GM12878 (cell line): ENCODE measurements at regions not wholly inside any gene's neighbourhood (a gene's known extent, or its start where the extent isn't known, plus 50 kb on each side); places are given as distances from the start of the nearest gene placed in this dataset.

ENCODE experiments used
- ATAC-seq: fragments of 200-7000 bp; cut with Tn5 transposase; 3 replicates; pipeline ENCODE4 v1.9.1; 2020; ENCODE audit warnings: mild to moderate bottlenecking, moderate library complexity
- BruUV-seq: library from RNA; stranded (reverse); fragments of 400-500 nt; replicated peaks from 2 replicates; lab custom pipeline; 2021; lab: Mats Ljungman, UMichigan
- CTCF ChIA-PET: fragments of 300-600 bp; sonication (Branson Sonifier 250); formaldehyde crosslinking; extraction: SDS; loops from one replicate; lab custom pipeline; 2021; ENCODE audit warnings: inconsistent platforms; lab: Yijun Ruan, JAX
- POLR2A ChIA-PET: fragments of 350-600 bp; formaldehyde crosslinking; extraction: SDS; loops from one replicate; lab custom pipeline; 2021; ENCODE audit warnings: inconsistent platforms; lab: Charles Lee
- RAD21 ChIA-PET: fragments of 300-600 bp; sonication (Branson Sonifier 250); formaldehyde crosslinking; loops from one replicate; lab custom pipeline; 2023; ENCODE audit warnings: antibody characterized with exemption; ENCODE audit not compliant: unreplicated experiment; lab: Charles Lee
- SMC1A ChIA-PET: fragments of 300-600 bp; sonication (Branson Sonifier 250); formaldehyde crosslinking; loops from one replicate; lab custom pipeline; 2023; ENCODE audit not compliant: unreplicated experiment, uncharacterized antibody; lab: Charles Lee
- DNase-seq: peaks from one replicate; pipeline ENCODE4 v3.0.0-alpha.2; 2011; ENCODE audit warnings: low read depth, low spot score
- FAIRE-seq: peaks from 3 replicates; lab custom pipeline; 2011; peaks lifted over from hg19 to GRCh38; lab: Jason Lieb, UNC
- H2AFZ ChIP-seq: 2 replicates; pipeline ENCODE4 v1.6.0; 2011; ENCODE audit warnings: low read depth, low read length, control low read depth; ENCODE audit not compliant: control insufficient read depth
- H3K27ac ChIP-seq: 2 replicates; pipeline ENCODE4 v1.5.1; 2011; ENCODE audit warnings: control low read depth; ENCODE audit not compliant: control insufficient read depth, insufficient read depth
- H3K27me3 ChIP-seq, 2 experiments: replicated peaks in 1 of 2; 2 replicates each; pipeline versions ENCODE4 v1.6.0 to v1.6.1; 2011; ENCODE audit warnings: low read length in 1 of 2; ENCODE audit not compliant: control insufficient read depth in 2 of 2, insufficient read depth in 2 of 2
- H3K36me3 ChIP-seq, 2 experiments: 2 replicates each; pipeline ENCODE4 v1.5.1; 2011; ENCODE audit warnings: low read length in 1 of 2; ENCODE audit not compliant: control insufficient read depth in 2 of 2, insufficient read depth in 2 of 2
- H3K4me1 ChIP-seq: 2 replicates; pipeline ENCODE4 v1.6.1; 2011; ENCODE audit warnings: mild to moderate bottlenecking, low read length, moderate library complexity, mixed read lengths; ENCODE audit not compliant: control insufficient read depth, insufficient read depth
- H3K4me2 ChIP-seq: 2 replicates; pipeline ENCODE4 v1.6.0; 2011; ENCODE audit warnings: control low read depth; ENCODE audit not compliant: control insufficient read depth, insufficient read depth
- H3K4me3 ChIP-seq: fragments of 200-600 bp; sonication (generic); 2 replicates; pipeline ENCODE4 v1.5.1; 2016
- H3K79me2 ChIP-seq: 2 replicates; pipeline ENCODE4 v1.6.0; 2011; ENCODE audit warnings: low read length; ENCODE audit not compliant: control insufficient read depth, insufficient read depth
- H3K9ac ChIP-seq: 2 replicates; pipeline ENCODE4 v1.8.0; 2011; ENCODE audit warnings: low read length, control low read depth, mixed read lengths; ENCODE audit not compliant: control insufficient read depth, insufficient read depth
- H3K9me3 ChIP-seq: replicated peaks from 3 replicates; pipeline ENCODE4 v1.5.1; 2011; ENCODE audit warnings: mild to moderate bottlenecking, low read length; ENCODE audit not compliant: control insufficient read depth, insufficient read depth
- H4K20me1 ChIP-seq: 2 replicates; pipeline ENCODE4 v1.6.0; 2011; ENCODE audit not compliant: control insufficient read depth, insufficient read depth
- CREB1 ChIP-seq: IDR thresholded peaks from 2 replicates; pipeline ENCODE4 v1.6.1; 2012; ENCODE audit warnings: low read depth, mild to moderate bottlenecking, inconsistent platforms
- RUNX3 ChIP-seq: IDR thresholded peaks from 2 replicates; pipeline ENCODE4 v1.6.1; 2012; ENCODE audit warnings: low read length, inconsistent platforms
- SMAD5 ChIP-seq: IDR thresholded peaks from 2 replicates; pipeline ENCODE4 v1.6.1; 2016; ENCODE audit warnings: antibody characterized with exemption, low read depth
- TCF12 ChIP-seq: IDR thresholded peaks from 2 replicates; pipeline ENCODE4 v1.6.1; 2011; ENCODE audit warnings: low read depth, mild to moderate bottlenecking, low read length
- TCF3 ChIP-seq: IDR thresholded peaks from 2 replicates; pipeline ENCODE4 v1.6.1; 2012; ENCODE audit warnings: low read depth, mild to moderate bottlenecking, low read length, borderline replicate concordance; ENCODE audit not compliant: insufficient read depth
- WGBS: methylation state at CpG from one replicate; pipeline ENCODE4 v1.1.6; 2016; ENCODE audit warnings: low lambda C conversion rate; ENCODE audit not compliant: insufficient replicate concordance, insufficient coverage; ENCODE audit errors: missing lambda C conversion rate; 5-methylcytosine and 5-hydroxymethylcytosine counted together
- in situ Hi-C: fragments of 300-500 bp; cut with MboI; formaldehyde crosslinking; loops from 9 replicates; pipeline ENCODE4 v1.14.3; 2018; ENCODE audit warnings: mixed read lengths
- intact Hi-C: fragments of 100-400 bp; cut with micrococcal nuclease; formaldehyde crosslinking; loops from one replicate; pipeline ENCODE4 v1.14.2; 2022; ENCODE audit not compliant: unreplicated experiment
- TF ChIP-seq, protein P1 (sequence below): IDR thresholded peaks from 2 replicates; pipeline ENCODE4 v1.6.1; 2011; ENCODE audit warnings: mild to moderate bottlenecking, low read depth, low read length, moderate library complexity; ENCODE audit not compliant: insufficient replicate concordance
- TF ChIP-seq, protein P2 (sequence below): fragments of 450-650 bp; IDR thresholded peaks from 2 replicates; pipeline ENCODE4 v1.6.1; 2017; ENCODE audit warnings: borderline replicate concordance
- TF ChIP-seq, protein P3 (sequence below): IDR thresholded peaks from 2 replicates; pipeline ENCODE4 v1.6.1; 2012; ENCODE audit warnings: low read depth, low read length, improper control_type of control experiment
- TF ChIP-seq, protein P4 (sequence below): IDR thresholded peaks from 2 replicates; pipeline ENCODE4 v1.6.1; 2011; ENCODE audit warnings: low read depth, low read length, improper control_type of control experiment, borderline replicate concordance

DNA sequence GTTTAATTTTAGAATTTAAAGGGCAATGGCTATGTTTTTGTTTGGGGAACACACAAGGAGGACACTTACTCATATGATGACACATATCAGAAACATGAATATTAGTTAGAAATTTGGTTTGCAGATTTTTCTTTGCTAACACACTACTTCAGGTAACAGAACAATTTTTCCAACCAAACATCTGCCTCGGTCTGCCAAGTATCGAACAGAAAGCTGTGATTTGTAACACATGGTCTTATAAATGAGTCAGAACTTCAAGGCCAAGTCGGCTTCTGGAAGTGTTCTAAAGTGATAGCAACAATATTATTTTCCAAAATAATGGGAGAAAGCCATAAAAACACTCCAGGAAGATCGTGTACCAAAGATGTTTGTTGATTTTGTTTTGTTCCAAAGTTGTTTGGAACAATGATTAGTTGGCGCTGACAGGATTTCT, 75.9 kb upstream of the PMFBP1 start (continued):
- TF ChIP-seq, protein P1, sequence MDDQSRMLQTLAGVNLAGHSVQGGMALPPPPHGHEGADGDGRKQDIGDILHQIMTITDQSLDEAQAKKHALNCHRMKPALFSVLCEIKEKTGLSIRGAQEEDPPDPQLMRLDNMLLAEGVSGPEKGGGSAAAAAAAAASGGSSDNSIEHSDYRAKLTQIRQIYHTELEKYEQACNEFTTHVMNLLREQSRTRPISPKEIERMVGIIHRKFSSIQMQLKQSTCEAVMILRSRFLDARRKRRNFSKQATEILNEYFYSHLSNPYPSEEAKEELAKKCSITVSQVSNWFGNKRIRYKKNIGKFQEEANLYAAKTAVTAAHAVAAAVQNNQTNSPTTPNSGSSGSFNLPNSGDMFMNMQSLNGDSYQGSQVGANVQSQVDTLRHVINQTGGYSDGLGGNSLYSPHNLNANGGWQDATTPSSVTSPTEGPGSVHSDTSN: no peak
- TF ChIP-seq SMAD5: no peak
- TF ChIP-seq, protein P2, sequence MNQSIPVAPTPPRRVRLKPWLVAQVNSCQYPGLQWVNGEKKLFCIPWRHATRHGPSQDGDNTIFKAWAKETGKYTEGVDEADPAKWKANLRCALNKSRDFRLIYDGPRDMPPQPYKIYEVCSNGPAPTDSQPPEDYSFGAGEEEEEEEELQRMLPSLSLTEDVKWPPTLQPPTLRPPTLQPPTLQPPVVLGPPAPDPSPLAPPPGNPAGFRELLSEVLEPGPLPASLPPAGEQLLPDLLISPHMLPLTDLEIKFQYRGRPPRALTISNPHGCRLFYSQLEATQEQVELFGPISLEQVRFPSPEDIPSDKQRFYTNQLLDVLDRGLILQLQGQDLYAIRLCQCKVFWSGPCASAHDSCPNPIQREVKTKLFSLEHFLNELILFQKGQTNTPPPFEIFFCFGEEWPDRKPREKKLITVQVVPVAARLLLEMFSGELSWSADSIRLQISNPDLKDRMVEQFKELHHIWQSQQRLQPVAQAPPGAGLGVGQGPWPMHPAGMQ: no peak
- TF ChIP-seq, all 136 proteins: peak for 0

DNA sequence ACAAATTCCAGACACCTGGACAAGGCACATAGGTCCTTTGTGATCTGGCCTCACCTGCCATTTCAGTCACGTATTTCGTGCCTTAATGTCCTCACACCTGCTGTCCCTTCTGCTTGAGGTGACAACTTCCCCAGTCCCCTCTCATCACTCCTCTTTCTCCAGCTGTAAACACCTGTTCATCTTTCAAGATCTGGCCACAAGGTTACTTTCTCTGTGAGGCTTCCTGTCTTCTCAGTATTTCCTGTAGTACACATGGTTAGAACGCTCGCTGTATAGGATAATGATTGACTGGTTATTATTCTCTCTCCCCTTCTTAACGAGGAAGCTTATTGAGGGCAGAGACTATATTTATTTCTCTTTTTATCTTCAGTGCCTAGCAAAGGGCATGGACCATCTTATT, 74.5 kb upstream of the PMFBP1 start:
- ATAC-seq (peak; percentile 64), FAIRE-seq (no peak)
- Histone ChIP-seq H3K79me2 (no peaks in the 10 kb centered on the region), H4K20me1 (no peaks in the 10 kb centered on the region), H3K36me3 (no peaks in the 10 kb centered on the region), H3K4me2 (no peak overlapping the region), H3K27me3 (no peaks in the 10 kb centered on the region), H3K27ac (peak overlapping the region; percentile 6; the same call in 1 of the 2 replicates)
- POLR2A ChIA-PET: no interaction called here
- 22% methylated on average over 5 of the region's 5 CpGs for WGBS
- 0 out of 2 replicates have a peak, but pooled peaks have one; percentile 18 for TF ChIP-seq RUNX3
- TF ChIP-seq, protein P3, sequence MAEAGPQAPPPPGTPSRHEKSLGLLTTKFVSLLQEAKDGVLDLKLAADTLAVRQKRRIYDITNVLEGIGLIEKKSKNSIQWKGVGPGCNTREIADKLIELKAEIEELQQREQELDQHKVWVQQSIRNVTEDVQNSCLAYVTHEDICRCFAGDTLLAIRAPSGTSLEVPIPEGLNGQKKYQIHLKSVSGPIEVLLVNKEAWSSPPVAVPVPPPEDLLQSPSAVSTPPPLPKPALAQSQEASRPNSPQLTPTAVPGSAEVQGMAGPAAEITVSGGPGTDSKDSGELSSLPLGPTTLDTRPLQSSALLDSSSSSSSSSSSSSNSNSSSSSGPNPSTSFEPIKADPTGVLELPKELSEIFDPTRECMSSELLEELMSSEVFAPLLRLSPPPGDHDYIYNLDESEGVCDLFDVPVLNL: no peak
- TF ChIP-seq CREB1: no peak
- TF ChIP-seq, protein P4, sequence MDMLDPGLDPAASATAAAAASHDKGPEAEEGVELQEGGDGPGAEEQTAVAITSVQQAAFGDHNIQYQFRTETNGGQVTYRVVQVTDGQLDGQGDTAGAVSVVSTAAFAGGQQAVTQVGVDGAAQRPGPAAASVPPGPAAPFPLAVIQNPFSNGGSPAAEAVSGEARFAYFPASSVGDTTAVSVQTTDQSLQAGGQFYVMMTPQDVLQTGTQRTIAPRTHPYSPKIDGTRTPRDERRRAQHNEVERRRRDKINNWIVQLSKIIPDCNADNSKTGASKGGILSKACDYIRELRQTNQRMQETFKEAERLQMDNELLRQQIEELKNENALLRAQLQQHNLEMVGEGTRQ: no peak
- peak; percentile 92 for TF ChIP-seq TCF3
- TF ChIP-seq TCF12: peak; percentile 60; the same call in 1 of the 2 replicates
- TF ChIP-seq, all 136 proteins: peak for 3
- H3K4me3 ChIP-seq: no peak overlapping the region
- peak; percentile 21 for DNase-seq
- intact Hi-C loops (loop anchor here (10.0 kb wide), 1 partner anchor 122 kb away; no protein-coding TSS in a partner anchor), in situ Hi-C loops (no loop called here)
- H3K9me3 ChIP-seq: no peaks in the 10 kb centered on the region
- no TSS peak for BruUV-seq
- H3K4me1 ChIP-seq: peaks cover 7% of the 10 kb centered on the region
- H2AFZ ChIP-seq: peak overlapping the region; percentile 52
- no peak overlapping the region for H3K9ac ChIP-seq
- SMC1A ChIA-PET: interaction anchor here (1.1 to 1.9 kb wide), 3 partner anchors 20 to 221 kb away, joined by 3 to 4 read pairs (median 3); no protein-coding TSS in a partner anchor
- RAD21 ChIA-PET: no interaction called here
- CTCF ChIA-PET: interaction anchor here (0.8 kb wide), 1 partner anchor 708 kb away, joined by 3 read pairs; no protein-coding TSS in a partner anchor
